ENCODE measurements at regions not wholly inside any gene's neighbourhood (a gene's known extent, or its start where the extent isn't known, plus 50 kb on each side); places are given as distances from the start of the nearest gene placed in this dataset.
A peak's percentile ranks its signal among the peaks of the same experiment; 100 is the strongest.

GRCh38 chr15:66905185-66905584 lies 160.2 kb upstream of the SMAD3 start:
- DNase-seq (ENCODE audit: extremely low read depth, insufficient read length) = no peak
- no peak for TF ChIP-seq CTCF (IDR thresholded peaks at IDR 0.05; ENCODE audit: insufficient read depth, low read length, poor library complexity, severe bottlenecking)
- Histone ChIP-seq H3K4me3 (replicated peaks; ENCODE audit: low read depth, low read length) (no peak overlapping the region), H3K36me3 (ENCODE audit: control insufficient read depth, insufficient read depth, low read length) (no peaks in the 10 kb centered on the region), H3K27me3 (replicated peaks; ENCODE audit: control insufficient read depth, insufficient read depth, low read length) (no peaks in the 10 kb centered on the region)

- DNase-seq (ENCODE audit: extremely low read depth, insufficient read length) = no peak
- H3K27me3 ChIP-seq (replicated peaks; ENCODE audit: control insufficient read depth, insufficient read depth, low read length) = no peaks in the 10 kb centered on the region
Measured at GRCh38 chr15:66905954-66906353, 159.4 kb upstream of the SMAD3 start.

GRCh38 chr15:66906668-66907614 lies 158.5 kb upstream of the SMAD3 start:
- no peak overlapping the region for H3K4me3 ChIP-seq (replicated peaks; ENCODE audit: low read depth, low read length)
- no peak for TF ChIP-seq CTCF (IDR thresholded peaks at IDR 0.05; ENCODE audit: insufficient read depth, low read length, poor library complexity, severe bottlenecking)
- no peaks in the 10 kb centered on the region for H3K36me3 ChIP-seq (ENCODE audit: control insufficient read depth, insufficient read depth, low read length)
- DNase-seq (ENCODE audit: extremely low read depth, insufficient read length) = no peak
- no peaks in the 10 kb centered on the region; the same call in 1 of the 2 replicates for H3K27me3 ChIP-seq (replicated peaks; ENCODE audit: control insufficient read depth, insufficient read depth, low read length)

More at GRCh38 chr15:66905954-66906353, 159.4 kb upstream of the SMAD3 start:
- no peak overlapping the region for H3K4me3 ChIP-seq (replicated peaks; ENCODE audit: low read depth, low read length)
- TF ChIP-seq CTCF (IDR thresholded peaks at IDR 0.05; ENCODE audit: insufficient read depth, low read length, poor library complexity, severe bottlenecking) = no peak
- H3K36me3 ChIP-seq (ENCODE audit: control insufficient read depth, insufficient read depth, low read length) = no peaks in the 10 kb centered on the region

- H3K36me3 ChIP-seq (ENCODE audit: control insufficient read depth, insufficient read depth, low read length) = no peaks in the 10 kb centered on the region
- H3K27me3 ChIP-seq (replicated peaks; ENCODE audit: control insufficient read depth, insufficient read depth, low read length) = no peaks in the 10 kb centered on the region; the same call in 1 of the 2 replicates
- no peak overlapping the region for H3K4me3 ChIP-seq (replicated peaks; ENCODE audit: low read depth, low read length)
- TF ChIP-seq CTCF (IDR thresholded peaks at IDR 0.05; ENCODE audit: insufficient read depth, low read length, poor library complexity, severe bottlenecking) = no peak
- no peak for DNase-seq (ENCODE audit: extremely low read depth, insufficient read length)
Measured at GRCh38 chr15:66907826-66908743, 157.3 kb upstream of the SMAD3 start.

- Histone ChIP-seq H3K4me3 (replicated peaks; ENCODE audit: low read depth, low read length) (no peak overlapping the region), H3K27me3 (replicated peaks; ENCODE audit: control insufficient read depth, insufficient read depth, low read length) (no peaks in the 10 kb centered on the region; the same call in 1 of the 2 replicates), H3K36me3 (ENCODE audit: control insufficient read depth, insufficient read depth, low read length) (no peaks in the 10 kb centered on the region)
- DNase-seq (ENCODE audit: extremely low read depth, insufficient read length) = no peak
- peak; percentile 5 for TF ChIP-seq CTCF (IDR thresholded peaks at IDR 0.05; ENCODE audit: insufficient read depth, low read length, poor library complexity, severe bottlenecking)
Measured at GRCh38 chr15:66908744-66909095, 156.7 kb upstream of the SMAD3 start.
